IMR-90 (cell line): ENCODE measurements at regions not wholly inside any gene's neighbourhood (a gene's known extent, or its start where the extent isn't known, plus 50 kb on each side); places are given as distances from the start of the nearest gene placed in this dataset.

Source experiments
- BHLHE40 ChIP-seq: fragments of 150-350 bp; IDR thresholded peaks from 2 replicates; pipeline ENCODE4 v1.6.1; 2016; ENCODE audit warnings: mild to moderate bottlenecking, low read depth, low read length
- CTCF ChIP-seq: conservative IDR thresholded peaks from 2 replicates; pipeline ENCODE4 v1.5.1; 2012; ENCODE audit warnings: mild to moderate bottlenecking, low read depth, low read length, improper control_type of control experiment
- FOS ChIP-seq: fragments of 150-350 bp; IDR thresholded peaks from 2 replicates; pipeline ENCODE4 v1.6.1; 2016; ENCODE audit warnings: low read depth, low read length
- NFE2L2 ChIP-seq: fragments of 150-350 bp; IDR thresholded peaks from 2 replicates; pipeline ENCODE4 v1.6.1; 2016; ENCODE audit warnings: low read depth, mild to moderate bottlenecking, low read length

- TF ChIP-seq BHLHE40 (no peak), CTCF (no peak), NFE2L2 (no peak), FOS (no peak)
Observed at GRCh38 chr6:91660893-91661292, 1074.0 kb upstream of the MAP3K7 start.
